Activated CD4-positive, alpha-beta memory T cell treated with anti-CD3 and anti-CD28 coated beads, Interleukin-2, amount 10 ng/mL, durations not matched to agents 7 days and 5 days (primary cell): ENCODE measurements at regions not wholly inside any gene's neighbourhood (a gene's known extent, or its start where the extent isn't known, plus 50 kb on each side); places are given as distances from the start of the nearest gene placed in this dataset.

Experiments
- CTCF ChIA-PET: fragments of 350-600 bp; sonication (Branson Sonifier 250); formaldehyde crosslinking; loops from one replicate; lab custom pipeline; 2021; ENCODE audit warnings: antibody characterized with exemption, inconsistent platforms; lab: Charles Lee
- POLR2A ChIA-PET: fragments of 350-600 bp; sonication (Branson Sonifier 250); formaldehyde crosslinking; loops from one replicate; lab custom pipeline; 2021; ENCODE audit warnings: antibody characterized with exemption; lab: Charles Lee
- DNase-seq: peaks from one replicate; pipeline ENCODE4 v3.0.0-alpha.2; 2020
- H3K27ac Mint-ChIP-seq: one replicate; pipeline ENCODE4 v1.8.0; 2021; ENCODE audit warnings: mild to moderate bottlenecking, mixed read lengths
- H3K27me3 Mint-ChIP-seq: one replicate; pipeline ENCODE4 v1.8.0; 2021; ENCODE audit warnings: mixed read lengths
- H3K36me3 Mint-ChIP-seq: one replicate; pipeline ENCODE4 v1.8.0; 2021; ENCODE audit warnings: low read depth, mixed read lengths
- H3K4me1 Mint-ChIP-seq: one replicate; pipeline ENCODE4 v1.8.0; 2021; ENCODE audit warnings: mixed read lengths
- H3K4me3 Mint-ChIP-seq: one replicate; pipeline ENCODE4 v1.8.0; 2021; ENCODE audit warnings: mild to moderate bottlenecking, mixed read lengths
- H3K9me3 Mint-ChIP-seq: one replicate; pipeline ENCODE4 v1.8.0; 2021; ENCODE audit warnings: mixed read lengths

DNA sequence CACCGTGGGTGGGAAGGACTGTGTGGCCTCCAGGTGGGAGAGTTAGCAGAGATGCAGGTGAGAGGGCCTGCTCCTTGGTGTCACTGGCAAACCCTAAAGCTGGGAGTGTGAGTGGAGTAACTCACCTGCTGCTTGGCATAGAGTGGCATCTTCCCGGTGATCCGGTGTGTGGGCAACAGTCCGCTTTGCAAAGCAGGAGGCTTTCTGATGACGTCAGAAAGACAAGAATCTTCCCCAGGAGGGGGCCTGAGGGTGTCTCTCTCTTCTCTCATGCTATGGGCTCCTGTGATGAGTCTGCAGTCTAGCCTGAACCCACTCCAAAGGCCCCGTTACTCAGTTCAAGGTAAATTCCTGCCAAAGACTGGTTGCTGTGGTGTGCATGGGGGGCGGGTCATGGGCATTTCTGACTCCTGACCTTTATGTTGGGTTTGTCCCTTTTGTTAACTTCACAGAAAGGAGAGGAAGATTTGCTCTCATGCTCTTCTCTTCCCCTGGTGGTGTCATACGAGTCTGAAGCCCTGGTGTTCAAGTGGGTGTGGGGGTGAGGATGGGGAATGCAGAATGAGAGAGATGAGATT is 187.9 kb downstream of the GATA3 start:
- ChIA-PET CTCF (no interaction called here), POLR2A (interaction anchor here (0.5 to 2.2 kb wide), 3 partner anchors 8 to 105 kb away, joined by 3 to 8 read pairs (median 3); no protein-coding TSS in a partner anchor)
- Mint-ChIP-seq H3K4me3 (peak overlapping the region; percentile 5), H3K9me3 (peaks cover 11% of the 10 kb centered on the region), H3K27ac (peak overlapping the region; percentile 47), H3K36me3 (peaks cover 53% of the 10 kb centered on the region), H3K27me3 (no peaks in the 10 kb centered on the region), H3K4me1 (peaks cover 96% of the 10 kb centered on the region)
- peak; percentile 28 for DNase-seq

DNA sequence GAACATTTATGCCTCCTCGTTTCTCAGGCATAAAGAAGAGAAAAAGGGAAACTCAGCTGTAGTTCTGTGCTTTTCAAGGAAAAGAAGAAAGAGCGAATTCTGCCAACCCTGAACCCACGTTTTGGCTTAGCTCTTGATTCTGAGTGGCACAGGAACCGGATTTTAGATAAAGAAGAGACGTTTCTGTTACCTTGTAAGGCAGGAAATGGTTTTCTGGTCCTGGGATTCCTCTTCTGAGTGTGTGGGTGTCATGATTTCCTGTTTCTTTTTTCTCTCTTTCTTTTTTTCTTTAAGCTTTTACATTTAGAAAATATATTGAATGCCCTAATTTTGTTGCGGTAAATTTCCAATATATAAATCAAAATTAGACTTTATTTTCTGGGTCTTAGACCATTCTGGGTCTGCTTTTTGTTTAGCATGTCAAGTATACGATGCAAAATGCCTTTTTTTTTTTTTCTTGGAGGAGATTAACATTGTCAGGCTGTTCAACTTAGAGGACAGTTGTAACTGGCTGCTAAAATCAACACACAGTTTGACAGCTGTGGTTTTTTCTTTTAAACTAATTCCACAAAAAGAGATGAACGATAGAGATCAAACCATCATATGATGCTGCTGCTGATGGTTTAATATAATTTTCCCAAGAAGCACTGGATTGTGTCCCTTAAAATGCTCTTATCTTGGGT is 190.8 kb downstream of the GATA3 start:
- Mint-ChIP-seq H3K36me3 (peaks cover 73% of the 10 kb centered on the region), H3K9me3 (peaks cover 23% of the 10 kb centered on the region), H3K4me1 (peaks cover 76% of the 10 kb centered on the region), H3K27me3 (no peaks in the 10 kb centered on the region), H3K4me3 (peak overlapping the region; percentile 64), H3K27ac (peak overlapping the region; percentile 94)
- POLR2A ChIA-PET = interaction anchor here (0.7 to 2.3 kb wide), 14 partner anchors 9 to 192 kb away, joined by 3 to 21 read pairs (median 4); no protein-coding TSS in a partner anchor
- CTCF ChIA-PET = interaction anchor here (0.7 to 1.5 kb wide), 3 partner anchors 23 to 87 kb away, joined by 3 to 4 read pairs (median 3); no protein-coding TSS in a partner anchor
- DNase-seq = no peak

DNA sequence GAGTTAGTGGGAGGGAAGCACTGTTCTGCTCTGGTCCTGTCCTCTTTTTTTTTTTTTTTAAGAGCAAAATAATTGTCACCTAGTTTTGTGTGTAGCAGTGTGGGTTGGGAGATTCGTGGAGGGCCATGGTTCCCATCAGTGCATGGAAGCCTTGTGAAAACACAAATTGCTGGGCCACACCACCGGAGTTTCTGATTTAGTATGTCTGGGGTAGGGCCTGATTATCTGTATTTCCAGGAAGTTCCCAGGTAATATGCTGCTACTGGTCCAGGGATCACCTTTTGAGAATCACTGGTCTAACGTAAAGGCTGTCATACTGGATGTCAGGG is 191.3 kb downstream of the GATA3 start:
- Mint-ChIP-seq H3K4me3 (peak overlapping the region; percentile 64), H3K4me1 (peaks cover 72% of the 10 kb centered on the region), H3K27me3 (no peaks in the 10 kb centered on the region), H3K27ac (peak overlapping the region; percentile 94), H3K9me3 (peaks cover 23% of the 10 kb centered on the region), H3K36me3 (peaks cover 70% of the 10 kb centered on the region)
- POLR2A ChIA-PET = interaction anchor here (0.7 to 2.3 kb wide), 6 partner anchors 9 to 185 kb away, joined by 3 to 10 read pairs (median 4); no protein-coding TSS in a partner anchor
- no peak for DNase-seq
- CTCF ChIA-PET = interaction anchor here (0.7 to 0.8 kb wide), 2 partner anchors 22 to 71 kb away, joined by 3 to 4 read pairs; no protein-coding TSS in a partner anchor

DNA sequence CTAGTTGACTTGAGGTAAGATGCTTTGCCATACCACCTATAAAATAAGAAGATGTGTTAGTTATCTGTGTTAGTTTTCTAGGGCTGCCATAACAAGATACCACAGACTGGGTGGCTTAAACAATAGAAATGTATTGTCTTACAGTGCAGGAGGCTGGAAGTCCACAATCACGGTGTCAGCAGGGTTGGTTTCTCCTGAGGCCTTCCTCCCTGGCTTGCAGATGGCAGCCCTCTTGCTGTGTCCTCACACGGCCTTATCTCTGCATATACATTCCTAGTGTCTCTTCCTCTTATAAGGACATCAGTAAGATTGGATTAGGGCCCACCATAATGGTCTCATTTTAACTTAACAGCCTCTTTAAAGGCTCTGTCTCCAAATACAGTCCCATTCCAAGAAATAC is 192.1 kb downstream of the GATA3 start:
- POLR2A ChIA-PET = interaction anchor here (2.3 kb wide), 1 partner anchor 79 kb away, joined by 8 read pairs; no protein-coding TSS in a partner anchor
- Mint-ChIP-seq H3K9me3 (peaks cover 19% of the 10 kb centered on the region), H3K36me3 (peaks cover 62% of the 10 kb centered on the region), H3K4me3 (no peak overlapping the region), H3K27ac (peak overlapping the region; percentile 94), H3K4me1 (peaks cover 64% of the 10 kb centered on the region), H3K27me3 (no peaks in the 10 kb centered on the region)
- DNase-seq = no peak
- CTCF ChIA-PET = interaction anchor here (1.8 kb wide), 1 partner anchor 21 kb away, joined by 6 read pairs; no protein-coding TSS in a partner anchor

DNA sequence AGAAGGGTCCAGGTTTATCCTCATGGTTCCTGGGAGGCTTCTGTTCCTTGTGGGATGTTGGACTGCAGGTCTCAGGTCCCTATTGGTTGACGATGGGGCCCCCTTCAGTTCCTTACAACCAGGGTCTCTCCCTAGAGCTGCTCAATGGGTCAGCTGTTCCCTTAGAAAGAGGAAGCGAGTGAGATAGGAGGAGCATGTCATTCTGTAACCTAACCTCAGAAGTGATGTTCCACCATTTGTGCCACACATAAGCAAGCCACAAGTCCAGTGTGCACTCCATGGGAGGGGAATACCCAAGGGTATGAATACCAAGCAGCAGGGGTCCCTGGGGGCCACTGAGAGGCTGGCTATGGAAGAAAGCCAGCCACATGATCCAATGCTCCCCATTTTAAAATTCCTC is 192.7 kb downstream of the GATA3 start:
- H3K27me3 Mint-ChIP-seq = no peaks in the 10 kb centered on the region
- no peak overlapping the region for H3K4me3 Mint-ChIP-seq
- no peak for DNase-seq
- CTCF ChIA-PET = interaction anchor here (1.8 kb wide), 1 partner anchor 20 kb away, joined by 6 read pairs; no protein-coding TSS in a partner anchor
- H3K4me1 Mint-ChIP-seq = peaks cover 58% of the 10 kb centered on the region
- no peak overlapping the region for H3K27ac Mint-ChIP-seq
- peaks cover 59% of the 10 kb centered on the region for H3K36me3 Mint-ChIP-seq
- POLR2A ChIA-PET = no interaction called here
- peaks cover 19% of the 10 kb centered on the region for H3K9me3 Mint-ChIP-seq

DNA sequence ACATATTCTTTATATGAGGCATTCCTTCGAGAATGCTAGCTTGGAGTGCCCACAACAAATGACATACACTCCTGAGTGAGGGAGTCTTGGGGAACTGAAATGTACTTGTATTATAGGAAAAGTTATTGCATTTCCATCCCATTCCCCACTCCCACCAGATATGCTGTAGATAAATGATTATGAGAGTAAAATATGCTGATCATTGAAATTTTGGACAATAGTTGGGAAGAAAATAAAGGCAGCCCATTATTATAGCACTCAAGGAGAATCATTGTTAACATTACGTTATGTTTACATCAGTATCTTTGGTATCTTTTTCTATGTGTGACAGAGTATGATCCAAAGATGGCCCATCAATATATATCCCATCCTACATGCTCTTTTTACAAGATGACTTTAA is 194.4 kb downstream of the GATA3 start:
- Mint-ChIP-seq H3K4me3 (no peak overlapping the region), H3K9me3 (peaks cover 19% of the 10 kb centered on the region), H3K27ac (no peak overlapping the region), H3K36me3 (peaks cover 51% of the 10 kb centered on the region), H3K27me3 (no peaks in the 10 kb centered on the region), H3K4me1 (peaks cover 46% of the 10 kb centered on the region)
- no peak for DNase-seq
- ChIA-PET POLR2A (interaction anchor here (1.4 kb wide), 1 partner anchor 84 kb away, joined by 3 read pairs; no protein-coding TSS in a partner anchor), CTCF (interaction anchor here (1.0 kb wide), 1 partner anchor 154 kb away, joined by 5 read pairs; no protein-coding TSS in a partner anchor)

DNA sequence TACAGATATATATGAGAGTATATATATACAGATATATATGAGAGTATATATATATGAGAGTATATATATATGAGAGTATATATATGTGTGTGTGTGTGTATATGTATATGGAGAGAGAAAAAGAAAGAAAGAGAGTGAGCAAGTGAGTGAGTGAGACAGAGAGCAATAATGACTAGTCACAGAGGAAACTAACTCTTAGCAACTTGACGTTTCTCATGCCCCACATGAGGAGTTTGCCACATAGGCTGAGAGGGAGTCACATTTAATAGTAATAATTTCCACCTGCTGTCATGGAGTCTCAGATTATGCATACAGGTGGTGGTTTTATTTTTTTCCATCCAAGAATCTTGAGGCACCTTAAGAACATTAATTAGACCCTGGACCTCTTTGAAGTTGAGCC is 199.9 kb downstream of the GATA3 start:
- ChIA-PET POLR2A (no interaction called here), CTCF (no interaction called here)
- DNase-seq = no peak
- Mint-ChIP-seq H3K27ac (no peak overlapping the region), H3K4me1 (peaks cover 29% of the 10 kb centered on the region), H3K4me3 (no peak overlapping the region), H3K9me3 (peaks cover 10% of the 10 kb centered on the region), H3K36me3 (peaks cover 19% of the 10 kb centered on the region), H3K27me3 (peaks cover 3% of the 10 kb centered on the region)

DNA sequence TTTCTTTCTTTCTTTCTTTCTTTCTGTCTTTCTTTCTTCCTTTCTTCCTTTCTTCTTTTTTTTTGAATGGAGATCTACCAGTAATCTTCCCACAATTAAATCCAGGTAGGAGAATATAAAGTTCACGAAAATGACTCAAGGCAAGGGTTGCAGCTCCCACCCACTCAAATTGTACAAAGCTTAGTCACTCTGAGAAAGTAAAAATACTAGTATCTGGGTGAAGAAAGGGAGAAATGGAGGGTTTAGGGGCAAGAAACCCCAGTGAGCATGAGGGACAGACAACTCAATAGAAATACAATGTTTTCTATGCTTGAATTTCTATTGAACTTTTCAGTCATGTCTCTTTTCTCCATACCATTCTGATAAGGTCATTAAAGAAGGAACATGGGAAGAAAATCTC is 200.8 kb downstream of the GATA3 start:
- Mint-ChIP-seq H3K27ac (no peak overlapping the region), H3K4me1 (peaks cover 29% of the 10 kb centered on the region), H3K36me3 (peaks cover 11% of the 10 kb centered on the region), H3K9me3 (peaks cover 5% of the 10 kb centered on the region), H3K4me3 (no peak overlapping the region), H3K27me3 (peaks cover 3% of the 10 kb centered on the region)
- CTCF ChIA-PET = interaction anchor here (0.6 kb wide), 1 partner anchor 64 kb away, joined by 3 read pairs; no protein-coding TSS in a partner anchor
- no peak for DNase-seq
- POLR2A ChIA-PET = no interaction called here

DNA sequence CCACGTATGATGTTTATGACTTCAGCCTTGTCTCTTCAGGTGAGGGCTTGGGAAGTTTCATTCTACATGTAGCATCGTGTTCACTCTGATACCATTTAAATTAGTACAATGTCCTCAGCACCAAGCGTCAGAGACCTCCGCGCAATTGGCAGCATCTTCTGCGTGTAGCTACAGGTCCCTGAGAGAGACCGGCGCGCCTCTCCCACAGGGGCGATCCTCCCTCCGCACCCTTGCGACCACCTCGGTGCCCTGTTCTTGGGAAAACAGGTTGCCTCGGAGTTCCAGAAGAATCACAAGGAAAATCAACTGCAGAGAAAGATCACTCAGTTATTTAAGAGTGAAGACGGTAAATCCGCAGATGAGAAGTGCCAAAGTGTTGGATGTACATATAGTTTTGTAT is 206.2 kb downstream of the GATA3 start:
- H3K4me1 Mint-ChIP-seq = peaks cover 13% of the 10 kb centered on the region
- no peak overlapping the region for H3K4me3 Mint-ChIP-seq
- CTCF ChIA-PET = no interaction called here
- no peak for DNase-seq
- H3K27ac Mint-ChIP-seq = no peak overlapping the region
- peaks cover 7% of the 10 kb centered on the region for H3K36me3 Mint-ChIP-seq
- H3K27me3 Mint-ChIP-seq = peaks cover 3% of the 10 kb centered on the region
- H3K9me3 Mint-ChIP-seq = peaks cover 5% of the 10 kb centered on the region
- POLR2A ChIA-PET = interaction anchor here (1.1 kb wide), 1 partner anchor 186 kb away, joined by 3 read pairs; no protein-coding TSS in a partner anchor

DNA sequence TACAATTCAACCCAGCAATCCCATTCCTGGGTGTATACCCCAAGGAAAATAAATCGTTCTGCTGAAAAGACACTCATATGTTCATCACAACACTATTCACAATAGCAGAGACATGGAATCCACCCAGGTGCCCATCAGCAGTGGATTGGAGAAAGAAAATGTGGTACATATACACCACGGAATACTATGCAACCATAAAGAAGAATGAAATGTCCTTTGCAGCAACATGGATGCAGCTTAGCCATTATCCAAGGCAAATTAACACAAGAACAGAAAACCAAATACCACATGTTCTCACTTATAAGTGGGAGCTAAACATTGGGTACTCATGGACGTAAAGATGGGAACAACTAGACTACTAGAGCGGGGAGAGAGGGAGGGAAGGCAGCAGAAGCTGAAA is 207.8 kb downstream of the GATA3 start:
- POLR2A ChIA-PET = no interaction called here
- no peaks in the 10 kb centered on the region for H3K27me3 Mint-ChIP-seq
- CTCF ChIA-PET = interaction anchor here (0.6 kb wide), 1 partner anchor 119 kb away, joined by 4 read pairs; no protein-coding TSS in a partner anchor

DNA sequence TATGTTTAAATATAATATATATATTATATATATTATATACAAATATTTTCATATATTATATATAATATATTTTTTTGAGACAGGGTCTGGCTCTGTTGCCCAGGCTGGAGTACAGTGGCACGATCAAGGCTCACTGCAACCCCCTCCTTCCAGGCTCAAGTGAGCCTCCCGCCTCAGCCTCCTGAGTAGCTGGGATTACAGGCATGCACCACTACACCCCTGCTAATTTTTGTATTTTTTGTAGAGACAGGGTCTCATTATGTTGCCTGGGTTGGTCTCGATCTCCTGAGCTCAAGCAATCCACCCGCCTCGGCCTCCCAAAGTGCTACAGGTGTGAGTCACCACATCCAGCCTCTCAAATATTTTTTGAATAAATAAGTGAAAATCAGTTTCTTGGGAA is 215.5 kb downstream of the GATA3 start:
- CTCF ChIA-PET = no interaction called here
- POLR2A ChIA-PET = interaction anchor here (1.5 kb wide), 1 partner anchor 172 kb away, joined by 3 read pairs; no protein-coding TSS in a partner anchor
- Mint-ChIP-seq H3K27me3 (no peaks in the 10 kb centered on the region), H3K4me3 (no peak overlapping the region), H3K36me3 (peaks cover 3% of the 10 kb centered on the region), H3K27ac (no peak overlapping the region), H3K9me3 (no peaks in the 10 kb centered on the region), H3K4me1 (no peaks in the 10 kb centered on the region)
- no peak for DNase-seq

More for the DNA sequence above, 207.8 kb downstream of the GATA3 start:
- peaks cover 6% of the 10 kb centered on the region for H3K4me1 Mint-ChIP-seq
- no peaks in the 10 kb centered on the region for H3K9me3 Mint-ChIP-seq
- H3K27ac Mint-ChIP-seq = no peak overlapping the region
- H3K36me3 Mint-ChIP-seq = no peaks in the 10 kb centered on the region
- no peak for DNase-seq
- no peak overlapping the region for H3K4me3 Mint-ChIP-seq

DNA sequence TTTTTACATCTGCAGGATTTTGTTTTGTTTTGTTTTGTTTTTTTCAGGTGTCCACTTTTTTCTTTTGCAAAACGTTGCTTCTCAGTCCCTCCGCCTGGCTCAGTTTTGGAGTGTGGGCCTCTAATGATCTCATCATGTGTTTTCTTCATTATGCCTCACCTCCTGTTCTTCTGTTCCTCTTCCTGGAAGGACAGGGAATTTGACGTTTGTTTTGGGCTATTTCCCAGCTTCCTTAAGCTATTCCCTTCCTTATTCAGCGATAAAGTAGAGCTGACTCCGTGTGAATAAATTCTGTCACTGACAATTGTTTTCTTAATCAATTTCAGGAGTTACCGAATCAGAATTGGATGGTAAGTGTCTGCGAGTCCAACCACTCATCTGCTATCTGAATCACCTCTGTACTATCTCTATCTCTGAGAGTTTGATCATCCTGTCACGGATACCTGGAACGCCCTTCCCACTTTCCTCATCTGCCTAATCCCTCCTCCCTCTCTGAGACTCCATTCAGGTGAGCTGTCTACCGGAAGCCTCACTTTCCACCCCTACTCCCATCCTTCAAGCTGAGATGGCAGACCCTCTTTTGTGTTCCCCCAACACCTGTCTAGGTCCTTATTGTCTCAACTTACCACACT is 218.4 kb downstream of the GATA3 start:
- H3K27ac Mint-ChIP-seq = no peak overlapping the region
- no peak for DNase-seq
- H3K4me1 Mint-ChIP-seq = peaks cover 2% of the 10 kb centered on the region
- H3K4me3 Mint-ChIP-seq = no peak overlapping the region
- ChIA-PET POLR2A (no interaction called here), CTCF (no interaction called here)
- H3K36me3 Mint-ChIP-seq = peaks cover 5% of the 10 kb centered on the region
- no peaks in the 10 kb centered on the region for H3K9me3 Mint-ChIP-seq
- H3K27me3 Mint-ChIP-seq = no peaks in the 10 kb centered on the region

DNA sequence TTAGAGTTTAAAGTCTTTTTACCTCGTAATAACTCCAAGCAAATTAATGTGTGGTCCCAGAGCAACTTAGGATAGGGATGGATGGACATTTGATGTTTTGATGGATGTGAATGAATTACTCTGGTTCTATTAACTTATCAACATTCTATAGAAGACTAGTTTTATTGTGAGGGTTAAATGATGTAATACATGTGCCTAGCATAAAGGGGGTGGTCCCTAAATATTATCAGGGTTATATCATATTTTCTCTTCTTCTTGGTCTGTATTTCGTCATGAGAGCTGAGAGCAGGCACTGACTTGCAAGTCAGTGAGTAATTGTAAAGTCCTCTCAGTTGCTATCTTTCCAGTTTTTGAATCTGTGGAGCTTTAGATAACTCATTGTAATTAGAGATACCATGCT is 219.3 kb downstream of the GATA3 start:
- POLR2A ChIA-PET = no interaction called here

More for the DNA sequence above, 219.3 kb downstream of the GATA3 start:
- Mint-ChIP-seq H3K27ac (no peak overlapping the region), H3K27me3 (no peaks in the 10 kb centered on the region), H3K4me1 (peaks cover 6% of the 10 kb centered on the region), H3K36me3 (peaks cover 5% of the 10 kb centered on the region), H3K9me3 (no peaks in the 10 kb centered on the region), H3K4me3 (no peak overlapping the region)
- no peak for DNase-seq
- CTCF ChIA-PET = no interaction called here
